ENCODE measurements at regions not wholly inside any gene's neighbourhood (a gene's known extent, or its start where the extent isn't known, plus 50 kb on each side); places are given as distances from the start of the nearest gene placed in this dataset.
"Not testable (repeated sequence)": the region's sequence is repeated elsewhere in the genome, so short reads cannot be mapped to it uniquely, and the experiment has no call there.

GRCh38 chr6:22171885-22172284 lies 125.0 kb downstream of the PRL start:
- TF ChIP-seq CTCF (IDR thresholded peaks at IDR 0.05; ENCODE audit: low read length); EZH2phosphoT487 (IDR thresholded peaks at IDR 0.05; ENCODE audit: low read length); EZH2 (optimal IDR thresholded peaks at IDR 0.05; ENCODE audit: low read depth, low read length): not testable (repeated sequence)

Data from MM.1S (cell line).